GM21526 (cell line): ENCODE measurements at regions not wholly inside any gene's neighbourhood (a gene's known extent, or its start where the extent isn't known, plus 50 kb on each side); places are given as distances from the start of the nearest gene placed in this dataset.
"Not testable (repeated sequence)": the region's sequence is repeated elsewhere in the genome, so short reads cannot be mapped to it uniquely, and the experiment has no call there.

Experiments
- ATAC-seq: cut with Tn5 transposase; IDR thresholded peaks from one replicate; pipeline ENCODE4 v1.9.1; 2021; ENCODE audit warnings: moderate library complexity; ENCODE audit not compliant: unreplicated experiment, low FRiP score

DNA sequence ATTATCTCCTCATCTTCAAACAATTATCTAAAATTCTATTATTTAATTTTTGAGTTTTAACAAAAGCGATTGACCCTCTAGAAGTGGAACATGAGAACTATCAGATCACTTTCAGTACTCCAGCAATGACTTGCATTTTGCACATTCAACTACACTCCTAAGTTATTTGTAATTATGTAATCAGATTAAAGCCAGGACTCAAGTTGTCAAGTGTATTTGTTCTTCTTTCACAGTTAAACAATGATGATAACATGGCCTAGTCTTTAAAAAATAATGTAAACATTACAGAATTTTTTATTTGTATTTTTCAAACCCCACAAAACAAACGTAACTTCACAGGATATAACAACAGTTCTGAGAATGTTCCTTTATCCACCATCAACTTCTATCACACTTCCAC is 2148.9 kb upstream of the ACO1 start:
- no peak for ATAC-seq

- no peak for ATAC-seq
Observed at GRCh38 chr9:30239878-30240277, 2144.6 kb upstream of the ACO1 start.

DNA sequence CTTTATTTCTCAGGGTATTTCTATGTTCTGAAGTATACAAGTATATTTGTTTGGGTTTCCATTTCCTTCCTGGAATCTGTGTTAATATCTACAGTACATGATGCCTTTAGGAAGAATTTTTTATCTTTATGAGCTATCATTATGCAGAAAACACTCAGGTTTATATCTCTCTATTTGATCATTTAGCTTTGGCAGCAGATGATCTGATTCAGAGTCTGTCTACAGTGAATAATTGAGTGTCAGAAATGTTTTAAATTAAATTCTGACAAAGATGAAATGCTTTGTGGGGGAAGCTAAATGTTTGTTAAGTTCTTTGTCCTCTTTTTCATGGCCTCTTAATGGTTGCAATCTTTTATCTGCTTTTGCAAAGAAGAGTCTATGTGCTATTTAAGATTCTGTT is 2141.0 kb upstream of the ACO1 start:
- no peak for ATAC-seq

DNA sequence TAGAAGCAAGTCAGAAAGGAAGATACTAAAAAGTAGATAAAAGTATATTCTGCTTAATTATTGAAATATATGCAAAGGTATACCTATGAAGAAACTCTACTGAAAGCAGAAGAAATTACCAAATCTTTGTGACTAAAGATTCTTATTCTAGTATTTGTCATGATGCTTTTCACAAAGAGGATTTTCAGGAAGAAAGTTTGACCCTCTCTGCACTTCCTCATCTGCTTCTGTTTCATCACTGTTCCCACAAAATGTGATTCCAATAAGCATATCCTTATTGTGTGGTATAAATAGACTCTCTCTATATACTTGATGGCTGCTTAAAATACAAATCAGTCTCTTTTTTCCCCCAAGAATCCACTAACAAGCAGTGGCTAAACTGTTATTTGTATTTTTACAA is 2139.6 kb upstream of the ACO1 start:
- ATAC-seq: no peak

GRCh38 chr9:30250872-30251271 is 2133.6 kb upstream of the ACO1 start:
- no peak for ATAC-seq

GRCh38 chr9:30258094-30258493 is 2126.3 kb upstream of the ACO1 start:
- no peak for ATAC-seq

DNA sequence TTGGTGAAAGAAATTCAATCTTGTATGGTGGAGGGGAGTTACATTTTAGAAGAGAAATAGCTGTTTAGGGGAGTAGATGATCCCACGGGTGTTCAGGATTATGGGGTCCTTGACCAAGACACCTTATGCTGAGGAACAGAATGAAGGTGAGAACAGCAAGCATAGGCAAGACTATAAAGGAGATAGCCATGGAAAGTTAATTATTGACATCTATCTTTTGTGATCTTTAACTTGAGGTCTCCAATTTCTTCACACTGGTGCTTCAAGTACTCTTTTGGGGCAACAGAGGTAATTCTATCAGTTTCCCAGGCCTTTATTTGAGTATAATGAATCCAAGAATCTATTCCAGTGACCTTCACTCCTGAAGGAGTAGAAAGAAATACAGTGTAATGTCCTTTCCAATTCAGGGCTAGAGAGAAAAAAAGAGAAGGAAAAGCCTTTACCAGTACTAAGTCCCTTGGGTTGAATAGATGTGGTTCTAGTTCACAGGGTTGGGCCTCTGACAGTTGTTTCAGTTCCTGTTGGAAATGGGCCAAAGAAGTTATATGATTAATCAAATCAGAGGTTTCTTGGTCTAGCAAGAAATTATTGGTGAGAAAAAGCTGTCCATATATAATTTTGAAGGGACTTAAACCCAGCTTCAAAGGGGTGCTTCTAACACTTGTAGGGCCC is 2104.1 kb upstream of the ACO1 start:
- ATAC-seq: no peak

- no peak for ATAC-seq
Observed at GRCh38 chr9:30289435-30289834, 2095.0 kb upstream of the ACO1 start.

- ATAC-seq: not testable (repeated sequence)
Observed at GRCh38 chr9:30292026-30292425, 2092.4 kb upstream of the ACO1 start.

DNA sequence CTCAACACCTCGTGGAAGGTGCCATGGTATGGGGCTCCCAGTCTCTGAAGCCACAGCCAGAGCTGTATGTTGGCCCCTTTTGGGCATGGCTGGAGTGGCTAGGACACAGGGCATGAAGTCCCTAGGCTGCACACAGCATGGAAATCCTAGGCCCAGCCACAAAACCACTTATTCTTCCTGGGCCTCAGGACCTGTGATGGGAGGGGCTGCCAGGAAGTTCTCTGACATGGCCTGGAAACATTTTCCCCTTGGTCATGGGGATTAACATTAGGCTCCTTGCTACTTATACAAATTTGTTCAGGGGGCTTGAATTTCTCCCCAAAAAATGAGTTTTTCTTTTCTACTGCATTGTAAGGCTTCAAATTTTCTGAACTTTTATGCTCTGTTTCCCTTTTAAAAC is 2091.2 kb upstream of the ACO1 start:
- no peak for ATAC-seq

GRCh38 chr9:30299126-30299780 is 2085.2 kb upstream of the ACO1 start:
- ATAC-seq: no peak

GRCh38 chr9:30301271-30301963 is 2083.0 kb upstream of the ACO1 start:
- ATAC-seq: no peak

DNA sequence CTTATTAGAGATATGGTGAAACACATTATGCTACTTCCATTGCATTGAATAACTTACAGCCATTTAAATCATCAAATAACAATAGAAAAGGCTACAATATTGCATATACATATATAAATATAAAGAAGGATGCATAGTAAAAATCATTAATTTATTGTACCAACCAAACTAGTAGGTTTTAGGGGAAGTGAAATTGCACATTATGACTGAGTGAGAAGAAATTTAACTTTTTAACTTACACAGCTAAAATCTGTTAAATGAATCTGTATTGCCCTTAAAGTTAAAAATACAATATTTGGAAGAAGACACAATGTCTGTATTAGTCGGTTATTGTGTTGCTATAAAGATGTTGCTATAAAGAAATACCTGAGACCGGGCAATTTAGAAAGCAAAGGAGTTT is 2073.7 kb upstream of the ACO1 start:
- ATAC-seq: no peak

DNA sequence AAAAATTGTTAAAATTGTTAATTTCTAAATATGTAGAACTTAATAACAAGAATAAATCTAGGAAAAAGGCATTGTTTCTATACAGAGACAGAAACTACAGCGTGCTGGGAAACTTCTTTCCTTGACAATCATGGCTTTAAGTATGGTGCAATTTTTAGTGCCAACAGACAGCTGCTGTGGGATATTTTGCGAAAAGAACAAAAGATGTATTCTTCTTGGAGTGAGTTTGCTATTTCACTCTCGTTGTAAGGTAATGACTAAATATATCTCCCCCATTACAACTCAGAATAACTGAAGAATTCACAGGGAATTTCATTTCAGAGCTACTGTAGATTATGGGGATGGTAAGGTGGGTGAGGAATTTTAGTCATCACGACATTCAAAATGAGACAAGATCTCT is 2055.0 kb upstream of the ACO1 start:
- no peak for ATAC-seq

- ATAC-seq: no peak
Observed at GRCh38 chr9:30348904-30349303, 2035.5 kb upstream of the ACO1 start.

DNA sequence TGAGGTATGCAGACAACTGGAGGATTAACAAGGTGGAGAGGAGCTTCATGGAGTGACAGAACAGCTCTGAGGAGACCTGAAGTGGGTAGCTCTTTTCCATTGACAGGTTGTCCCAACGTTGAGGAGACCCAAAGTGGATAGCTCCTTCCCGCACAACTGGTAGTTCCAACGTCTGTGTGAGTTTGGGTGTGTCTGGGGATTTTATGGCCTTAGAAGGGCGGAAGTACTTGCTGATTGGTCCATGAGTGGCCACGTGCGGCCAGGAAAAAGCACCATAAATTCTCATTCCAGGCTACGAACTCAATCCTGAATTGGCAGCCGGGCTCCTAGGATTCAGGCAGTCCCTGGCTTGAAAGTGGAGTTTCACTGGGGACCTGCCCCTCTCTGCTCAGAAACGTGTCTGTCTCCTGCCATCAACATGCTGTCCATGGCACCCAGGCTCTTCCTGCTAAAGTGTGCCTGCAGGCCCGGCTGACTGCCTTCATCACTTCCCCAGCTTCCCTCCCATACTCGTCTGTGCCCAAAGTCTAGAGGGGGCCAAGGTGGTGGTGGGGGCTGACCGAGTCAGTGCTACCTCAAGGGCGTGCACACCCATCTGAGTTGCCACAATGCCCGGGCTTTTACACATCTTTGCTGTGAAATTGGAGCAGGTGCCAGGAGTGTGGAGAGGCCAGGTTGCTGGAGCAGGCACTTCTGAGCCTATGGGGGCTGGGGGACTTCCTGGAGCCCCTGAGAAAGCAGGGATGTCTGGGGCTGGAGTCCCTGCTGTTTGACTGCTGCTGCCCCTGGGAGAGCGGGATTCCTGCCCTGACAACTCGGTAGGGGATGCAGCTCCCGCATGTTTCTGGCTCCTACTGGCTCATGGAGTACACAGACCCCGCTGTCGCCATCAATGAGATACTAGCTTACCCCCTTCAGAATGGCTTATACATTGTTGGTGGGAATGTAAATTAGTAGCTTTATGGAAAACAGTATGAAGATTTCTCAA is 2034.6 kb upstream of the ACO1 start:
- no peak for ATAC-seq

- ATAC-seq: no peak
Observed at GRCh38 chr9:30356221-30356620, 2028.2 kb upstream of the ACO1 start.

GRCh38 chr9:30362373-30362772 is 2022.1 kb upstream of the ACO1 start:
- ATAC-seq: no peak

- not testable (repeated sequence) for ATAC-seq
Observed at GRCh38 chr9:30366140-30366539, 2018.3 kb upstream of the ACO1 start.

DNA sequence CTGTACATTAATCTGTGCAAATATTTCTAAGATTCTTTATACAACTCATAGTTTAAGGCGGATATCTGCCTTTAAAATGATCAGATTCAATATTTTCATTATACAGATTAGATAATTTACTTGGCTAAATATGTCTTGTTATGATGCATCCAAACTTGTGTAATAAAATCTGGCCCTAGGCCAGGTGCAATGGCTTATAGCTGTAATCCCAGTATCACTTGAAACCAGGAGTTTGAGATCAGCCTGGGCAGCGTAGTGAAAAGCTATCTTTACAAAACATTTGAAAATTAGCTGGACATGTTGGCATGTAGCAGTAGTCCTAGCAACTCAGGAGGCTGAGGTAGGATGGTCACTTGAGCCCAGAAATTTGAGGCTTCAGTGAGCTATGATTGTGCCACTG is 2002.2 kb upstream of the ACO1 start:
- ATAC-seq: no peak

GRCh38 chr9:30410273-30410672 is 1974.2 kb upstream of the ACO1 start:
- ATAC-seq: no peak
